ENCODE measurements at regions not wholly inside any gene's neighbourhood (a gene's known extent, or its start where the extent isn't known, plus 50 kb on each side); places are given as distances from the start of the nearest gene placed in this dataset.

- DNase-seq: no peak
- no peaks in the 10 kb centered on the region for H3K4me1 Mint-ChIP-seq (ENCODE audit: low read depth)
- H3K9me3 Mint-ChIP-seq: peaks cover 67% of the 10 kb centered on the region
- no peak overlapping the region for H3K4me3 Mint-ChIP-seq
- H3K27me3 Mint-ChIP-seq (ENCODE audit: insufficient read depth): peaks cover 2% of the 10 kb centered on the region
- no peak for TF ChIP-seq CTCF (IDR thresholded peaks at IDR 0.05)
- no peak overlapping the region for H3K27ac Mint-ChIP-seq
- H3K36me3 Mint-ChIP-seq (ENCODE audit: low read depth): peaks cover 14% of the 10 kb centered on the region
These were observed 66.5 kb upstream of the LY86 start for GRCh38 chr6:6521961-6522482.

- Mint-ChIP-seq H3K27me3 (ENCODE audit: insufficient read depth) (peaks cover 2% of the 10 kb centered on the region), H3K36me3 (ENCODE audit: low read depth) (peaks cover 14% of the 10 kb centered on the region), H3K27ac (no peak overlapping the region), H3K4me3 (no peak overlapping the region), H3K4me1 (ENCODE audit: low read depth) (no peaks in the 10 kb centered on the region), H3K9me3 (peaks cover 66% of the 10 kb centered on the region)
- TF ChIP-seq CTCF (IDR thresholded peaks at IDR 0.05): no peak
- no peak for DNase-seq
These were observed 65.8 kb upstream of the LY86 start for GRCh38 chr6:6522709-6523108.

GRCh38 chr6:6524951-6525350 lies 63.6 kb upstream of the LY86 start:
- TF ChIP-seq CTCF (IDR thresholded peaks at IDR 0.05): no peak
- DNase-seq: no peak

GRCh38 chr6:6525933-6526332 lies 62.6 kb upstream of the LY86 start:
- TF ChIP-seq CTCF (IDR thresholded peaks at IDR 0.05): no peak
- Mint-ChIP-seq H3K9me3 (peaks cover 64% of the 10 kb centered on the region), H3K4me1 (ENCODE audit: low read depth) (no peaks in the 10 kb centered on the region), H3K4me3 (no peak overlapping the region), H3K27ac (no peak overlapping the region), H3K27me3 (ENCODE audit: insufficient read depth) (peaks cover 2% of the 10 kb centered on the region), H3K36me3 (ENCODE audit: low read depth) (peaks cover 8% of the 10 kb centered on the region; the same call in 1 of the 2 replicates)
- DNase-seq: no peak

More at GRCh38 chr6:6524951-6525350, 63.6 kb upstream of the LY86 start:
- Mint-ChIP-seq H3K4me1 (ENCODE audit: low read depth) (no peaks in the 10 kb centered on the region), H3K36me3 (ENCODE audit: low read depth) (peaks cover 8% of the 10 kb centered on the region; the same call in 1 of the 2 replicates), H3K27ac (no peak overlapping the region), H3K27me3 (ENCODE audit: insufficient read depth) (peaks cover 2% of the 10 kb centered on the region), H3K9me3 (peaks cover 62% of the 10 kb centered on the region), H3K4me3 (no peak overlapping the region)

GRCh38 chr6:6529275-6529674 lies 59.2 kb upstream of the LY86 start:
- no peak for TF ChIP-seq CTCF (IDR thresholded peaks at IDR 0.05)
- no peak overlapping the region for H3K4me3 Mint-ChIP-seq
- no peaks in the 10 kb centered on the region for H3K36me3 Mint-ChIP-seq (ENCODE audit: low read depth)
- peaks cover 2% of the 10 kb centered on the region for H3K27me3 Mint-ChIP-seq (ENCODE audit: insufficient read depth)
- DNase-seq: no peak
- H3K4me1 Mint-ChIP-seq (ENCODE audit: low read depth): no peaks in the 10 kb centered on the region
- no peak overlapping the region for H3K27ac Mint-ChIP-seq
- H3K9me3 Mint-ChIP-seq: peaks cover 52% of the 10 kb centered on the region

- TF ChIP-seq CTCF (IDR thresholded peaks at IDR 0.05): no peak
These were observed 55.3 kb upstream of the LY86 start for GRCh38 chr6:6533176-6533575.

More at GRCh38 chr6:6533176-6533575, 55.3 kb upstream of the LY86 start:
- no peak for DNase-seq
- Mint-ChIP-seq H3K27me3 (ENCODE audit: insufficient read depth) (no peaks in the 10 kb centered on the region), H3K27ac (no peak overlapping the region), H3K9me3 (peaks cover 46% of the 10 kb centered on the region), H3K4me1 (ENCODE audit: low read depth) (no peaks in the 10 kb centered on the region), H3K36me3 (ENCODE audit: low read depth) (no peaks in the 10 kb centered on the region), H3K4me3 (no peak overlapping the region)

All from HFFc6 (cell line).